NCI-H2107 treated with DMSO at 0.1 percent for 48 hours (cell line): ENCODE measurements at regions not wholly inside any gene's neighbourhood (a gene's known extent, or its start where the extent isn't known, plus 50 kb on each side); places are given as distances from the start of the nearest gene placed in this dataset.
"Not testable (repeated sequence)": the region's sequence is repeated elsewhere in the genome, so short reads cannot be mapped to it uniquely, and the experiment has no call there.

ENCODE experiments used
- DNase-seq: peaks from one replicate; lab custom pipeline; 2025; ENCODE audit not compliant: unreplicated experiment; lab: John Stamatoyannopoulos, UW

DNA sequence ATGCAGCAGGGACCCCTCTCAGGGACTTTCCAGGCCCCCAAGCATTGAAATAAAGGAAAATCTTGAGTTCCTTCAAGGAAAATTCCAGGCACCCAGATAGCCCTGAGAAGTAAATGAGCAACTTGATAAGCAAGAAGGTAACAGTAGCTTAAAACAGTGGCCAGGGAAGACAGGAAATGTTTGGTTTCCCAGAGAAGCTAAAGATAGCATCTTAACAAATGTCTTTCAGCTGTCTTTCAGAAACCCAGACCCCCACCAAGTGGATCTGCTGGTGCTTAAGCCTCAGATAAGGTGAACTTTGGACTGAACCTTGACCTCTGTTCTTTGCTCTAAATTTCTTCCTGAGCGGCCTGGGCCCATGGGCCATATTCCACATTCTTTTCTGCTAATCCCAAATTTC lies 117.8 kb upstream of the CST7 start:
- no peak for DNase-seq

GRCh38 chr20:24832518-24832917 lies 116.6 kb upstream of the CST7 start:
- DNase-seq = no peak

GRCh38 chr20:24833592-24833991 lies 115.5 kb upstream of the CST7 start:
- DNase-seq = no peak

- DNase-seq = no peak
Measured at GRCh38 chr20:24834310-24834709, 114.8 kb upstream of the CST7 start.

- DNase-seq = no peak
Measured at GRCh38 chr20:24835195-24835594, 113.9 kb upstream of the CST7 start.

DNA sequence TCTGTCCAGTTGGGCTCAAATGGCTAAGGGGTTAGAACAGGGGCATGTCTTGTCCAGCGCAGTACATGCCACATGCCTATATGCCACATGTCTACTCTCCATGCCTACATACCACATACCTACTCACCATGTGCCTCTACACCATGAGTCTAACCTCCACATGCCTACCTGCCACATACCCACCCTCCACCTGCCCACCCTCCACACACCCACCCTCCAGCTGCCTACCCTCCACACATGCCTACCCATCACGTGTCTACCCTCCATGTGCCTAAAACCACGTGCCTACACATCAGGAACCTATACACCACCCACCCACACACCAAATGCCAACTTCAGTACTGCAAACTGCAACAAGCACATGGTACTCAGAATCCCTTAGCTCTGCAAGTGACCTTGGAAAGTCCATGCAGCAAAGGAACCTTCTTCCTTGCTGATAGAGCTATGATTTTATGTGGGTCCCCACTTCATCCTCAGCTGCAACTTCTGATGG lies 113.0 kb upstream of the CST7 start:
- DNase-seq = no peak

DNA sequence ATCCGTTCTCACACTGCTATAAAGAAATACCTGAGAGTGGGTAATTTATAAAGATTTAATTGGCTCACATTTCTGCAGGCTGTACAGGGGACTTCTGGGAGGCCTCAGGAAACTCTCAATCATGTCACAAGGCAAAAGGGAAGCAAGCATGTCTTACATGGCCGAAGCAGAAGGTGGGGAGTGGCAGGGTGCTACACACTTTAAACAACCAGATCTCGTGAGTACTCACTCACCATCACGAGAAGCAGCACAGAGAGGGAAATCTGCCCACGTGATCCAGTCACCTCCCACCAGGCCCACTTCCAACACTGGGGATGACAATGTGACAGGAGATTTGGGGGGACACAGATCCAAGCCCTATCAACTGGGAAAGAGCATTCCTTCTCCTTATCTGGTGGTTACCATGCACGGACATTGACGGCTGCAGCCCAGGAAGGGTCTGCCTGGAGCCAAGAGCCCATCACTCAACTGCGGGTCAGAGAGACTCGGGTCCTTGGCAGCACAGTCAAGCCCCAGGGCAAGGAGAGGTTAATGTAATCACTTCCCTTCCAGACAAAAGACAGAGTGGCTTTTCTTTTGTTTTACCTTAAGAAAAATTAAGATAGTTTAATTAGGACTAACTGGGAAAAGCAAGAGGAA lies 112.3 kb upstream of the CST7 start:
- no peak for DNase-seq

DNA sequence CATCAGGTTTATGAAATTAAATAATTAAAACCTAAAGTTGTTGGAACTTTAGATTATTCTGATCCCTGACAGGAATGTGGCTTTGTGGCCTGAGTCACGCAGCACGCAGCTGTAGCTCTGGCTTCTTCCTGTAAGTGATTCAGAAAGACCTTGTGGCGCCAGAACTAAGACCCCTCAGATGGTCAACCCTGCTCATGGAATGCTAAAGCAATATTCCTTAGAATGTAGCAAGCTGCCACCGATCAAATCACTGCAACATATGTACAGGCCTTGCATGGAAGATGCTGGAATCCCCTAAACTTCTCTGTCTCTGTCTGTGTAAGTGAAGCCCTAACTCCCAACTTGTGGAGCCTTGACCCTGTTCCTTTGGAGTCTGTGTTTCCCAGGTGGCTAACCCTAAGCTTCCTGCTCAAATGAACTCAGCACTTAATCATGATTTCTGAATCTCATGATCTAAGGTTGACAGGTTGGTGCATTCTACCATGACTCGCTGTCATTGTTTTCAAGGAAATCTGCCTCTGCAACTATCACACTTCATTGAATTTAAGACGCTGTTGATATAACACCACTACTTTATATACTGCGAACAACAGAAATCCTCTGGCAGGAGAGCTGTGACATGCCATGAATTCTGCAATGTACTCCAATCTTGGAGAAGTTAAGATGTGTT lies 111.2 kb upstream of the CST7 start:
- DNase-seq = no peak

GRCh38 chr20:24838546-24839535 lies 110.2 kb upstream of the CST7 start:
- DNase-seq = no peak

- no peak for DNase-seq
Measured at GRCh38 chr20:24840121-24840713, 108.9 kb upstream of the CST7 start.

DNA sequence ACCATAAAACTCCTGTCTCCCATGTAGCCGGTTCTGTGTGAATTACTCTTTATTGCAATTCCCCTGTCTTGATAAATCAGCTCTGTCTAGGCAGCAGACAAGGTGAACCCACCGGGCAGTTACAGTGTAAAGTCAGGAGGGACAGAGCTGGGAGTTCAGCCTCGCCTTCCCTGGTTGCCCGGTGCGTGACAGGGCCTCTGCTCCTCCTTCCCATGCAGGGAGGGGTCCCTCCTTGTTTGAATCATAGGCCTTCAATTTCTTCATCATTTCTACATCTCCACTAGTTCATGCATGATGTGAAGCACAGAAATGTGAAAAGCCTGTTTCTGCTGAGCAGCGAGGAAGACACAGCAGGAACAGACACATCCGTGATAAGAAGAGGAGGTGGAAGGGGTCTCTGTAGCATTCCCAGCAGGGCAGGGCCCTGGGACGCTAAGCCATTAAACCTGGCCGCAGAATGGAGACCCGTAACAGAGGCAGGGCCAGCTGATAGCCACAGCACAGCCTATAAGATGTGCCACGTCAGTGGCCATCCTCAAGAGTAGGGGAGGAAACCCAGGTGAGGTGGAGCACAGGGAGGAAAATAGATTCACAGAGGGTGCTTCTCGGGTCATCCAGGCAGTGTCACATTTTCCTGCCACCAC lies 106.7 kb upstream of the CST7 start:
- DNase-seq = no peak

DNA sequence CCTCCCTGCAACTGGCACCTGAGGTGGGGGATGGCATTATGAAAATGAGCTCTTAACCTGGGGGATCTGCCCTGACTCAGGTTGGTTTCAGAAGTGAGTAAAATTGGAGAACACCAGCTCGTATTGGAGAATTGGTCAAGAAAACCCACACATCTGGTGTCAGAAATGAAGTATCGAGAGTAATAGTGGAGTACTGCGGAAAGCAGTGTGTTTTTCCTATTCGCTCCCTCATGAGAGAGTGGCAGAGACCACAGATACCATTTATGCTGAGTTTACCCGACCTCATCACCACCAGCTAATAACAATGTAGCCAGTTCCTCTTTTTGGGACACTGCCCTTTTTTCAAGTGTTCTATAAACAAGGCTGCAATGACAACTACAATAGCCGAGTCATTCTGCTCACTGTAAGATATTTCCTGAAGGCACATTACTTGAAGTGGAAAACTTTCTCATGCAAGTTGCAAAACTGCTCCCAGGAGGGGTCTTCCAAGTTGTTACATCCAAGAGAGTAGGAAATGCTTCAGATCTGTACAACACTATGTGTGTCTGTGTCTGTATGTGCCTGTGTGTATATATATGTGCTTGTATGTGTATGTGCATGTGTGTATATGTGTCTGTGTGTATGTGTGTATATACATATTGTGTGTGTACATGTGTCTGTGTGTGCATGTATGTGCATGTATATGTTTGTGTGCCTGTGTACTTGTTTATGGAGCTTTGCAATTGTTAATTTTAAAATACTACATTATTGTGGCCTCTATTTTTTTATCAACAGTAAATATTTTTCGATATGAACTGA lies 106.0 kb upstream of the CST7 start:
- no peak for DNase-seq

DNA sequence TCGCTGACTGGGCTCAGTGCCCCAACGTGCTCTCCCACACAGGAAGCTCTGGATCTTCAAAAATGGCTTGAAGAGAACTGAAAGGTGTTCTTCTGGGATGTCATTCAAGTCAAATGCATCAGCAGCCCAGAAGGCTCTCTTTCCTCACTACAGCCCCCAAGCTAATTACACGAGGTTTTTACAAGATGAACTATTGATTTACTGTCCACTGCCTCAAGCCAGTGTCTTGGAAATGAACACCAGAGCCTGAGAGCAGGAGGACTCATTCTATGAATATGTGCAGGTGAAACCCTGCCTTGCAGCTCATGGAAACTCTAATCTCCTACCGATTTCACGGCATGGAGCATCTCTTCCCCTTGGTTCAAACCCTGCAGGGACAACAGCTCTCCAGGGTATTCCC lies 98.9 kb upstream of the CST7 start:
- DNase-seq = no peak

DNA sequence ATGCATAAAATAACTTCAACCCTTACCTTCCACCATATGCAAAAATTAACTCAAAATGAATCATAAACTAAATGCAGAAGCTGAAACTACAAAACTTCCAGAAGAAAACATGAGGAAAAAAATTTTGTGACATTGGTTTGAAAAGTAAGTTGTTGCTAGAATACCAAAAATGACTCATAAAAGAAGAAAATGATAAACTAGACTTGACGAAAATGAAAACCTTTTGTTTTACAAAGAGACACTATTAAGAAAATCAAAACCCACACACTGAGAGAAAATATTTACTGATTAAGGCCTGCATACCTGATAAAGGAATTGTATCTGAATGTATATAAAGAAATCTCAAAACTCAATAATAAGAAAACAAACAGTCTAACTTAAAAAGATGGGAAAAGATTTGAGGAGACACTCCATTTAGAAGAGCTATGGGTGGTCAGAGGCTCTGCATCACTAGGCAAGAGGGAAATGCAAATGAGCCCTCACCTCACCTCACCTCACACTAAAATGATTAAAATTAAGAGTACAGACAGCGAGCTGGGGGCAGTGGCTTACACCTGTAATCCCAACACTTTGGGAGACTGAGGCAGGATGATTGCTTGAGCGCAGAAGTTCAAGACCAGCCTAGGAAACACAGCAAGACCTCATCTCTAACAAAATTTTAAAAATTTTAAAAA lies 97.6 kb upstream of the CST7 start:
- no peak for DNase-seq

DNA sequence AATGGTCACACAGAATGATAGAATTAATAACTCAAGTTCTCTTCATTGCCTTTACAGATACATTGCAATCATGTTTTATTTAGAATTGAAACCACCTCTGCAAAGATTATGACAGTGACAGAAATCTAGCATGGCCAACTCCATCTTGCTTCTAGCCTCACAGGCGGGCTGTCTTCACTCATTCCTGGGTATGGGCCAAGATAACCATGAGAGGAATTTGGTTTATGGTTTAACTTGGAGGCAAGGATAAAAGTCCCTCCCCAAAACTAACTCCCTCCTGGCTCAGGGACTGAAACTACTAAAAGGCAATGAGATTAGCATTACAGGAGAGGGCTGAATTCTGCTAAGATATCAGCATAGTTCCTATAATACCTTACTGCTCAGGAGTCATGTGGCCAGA lies 95.2 kb upstream of the CST7 start:
- DNase-seq = no peak

DNA sequence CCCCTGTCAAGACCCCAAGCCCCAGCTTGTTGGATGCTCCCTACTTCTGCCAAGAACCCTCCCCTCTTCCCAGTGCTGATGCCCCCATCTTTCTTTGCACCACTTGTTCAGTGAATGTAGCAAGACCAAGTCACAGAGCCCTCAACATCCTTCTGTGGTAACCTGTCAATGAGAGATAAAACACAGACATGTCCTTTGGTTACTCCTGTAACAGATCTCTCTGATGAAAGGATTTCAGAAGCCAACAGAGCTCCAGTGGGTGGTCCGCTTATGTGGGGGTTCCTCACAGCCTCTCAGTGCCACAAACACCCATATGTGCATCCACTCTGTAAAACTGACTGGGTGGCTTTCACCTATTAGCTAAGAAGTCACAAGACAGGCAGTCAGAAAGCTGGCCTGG lies 93.2 kb upstream of the CST7 start:
- DNase-seq = no peak

DNA sequence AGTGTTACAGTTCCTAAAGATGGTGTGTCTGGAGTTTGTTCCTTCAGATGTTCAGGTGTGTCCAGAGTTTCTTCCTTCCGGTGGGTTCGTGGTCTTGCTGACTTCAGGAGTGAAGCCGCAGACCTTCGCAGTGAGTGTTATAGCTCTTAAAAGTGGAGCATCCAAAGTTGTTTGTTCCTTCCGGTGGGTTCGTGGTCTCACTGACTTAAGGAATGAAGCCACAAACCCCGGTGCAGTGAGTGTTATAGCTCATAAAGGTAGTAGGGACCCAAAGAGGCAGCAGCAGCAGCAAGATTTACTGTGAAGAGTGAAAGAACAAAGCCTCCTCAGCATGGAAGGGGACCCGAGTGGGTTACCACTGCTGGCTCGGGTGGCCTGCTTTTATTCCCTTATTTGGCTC lies 90.6 kb upstream of the CST7 start:
- not testable (repeated sequence) for DNase-seq

DNA sequence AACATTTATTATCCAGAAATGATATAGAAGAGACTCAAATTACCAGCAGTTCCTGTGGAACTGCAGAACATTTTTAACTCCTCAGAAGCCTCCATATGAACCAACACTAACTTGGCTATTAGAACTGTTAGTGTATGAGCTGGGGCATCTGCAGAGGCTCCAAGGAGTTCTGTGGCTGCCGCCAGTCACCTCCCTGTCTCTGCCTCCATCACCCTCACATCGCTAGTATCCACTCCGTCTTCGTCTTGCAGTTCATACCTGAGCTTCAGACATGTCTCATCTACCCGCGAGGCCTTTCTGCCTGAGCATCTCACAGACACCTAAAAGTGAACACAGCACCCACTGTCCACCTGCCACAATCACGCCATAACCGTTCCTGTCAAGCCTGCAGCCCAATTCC lies 89.5 kb upstream of the CST7 start:
- no peak for DNase-seq

- DNase-seq = no peak
Measured at GRCh38 chr20:24862186-24862585, 86.9 kb upstream of the CST7 start.
